ENCODE measurements at regions not wholly inside any gene's neighbourhood (a gene's known extent, or its start where the extent isn't known, plus 50 kb on each side); places are given as distances from the start of the nearest gene placed in this dataset.
"Not testable (repeated sequence)": the region's sequence is repeated elsewhere in the genome, so short reads cannot be mapped to it uniquely, and the experiment has no call there.

DNA sequence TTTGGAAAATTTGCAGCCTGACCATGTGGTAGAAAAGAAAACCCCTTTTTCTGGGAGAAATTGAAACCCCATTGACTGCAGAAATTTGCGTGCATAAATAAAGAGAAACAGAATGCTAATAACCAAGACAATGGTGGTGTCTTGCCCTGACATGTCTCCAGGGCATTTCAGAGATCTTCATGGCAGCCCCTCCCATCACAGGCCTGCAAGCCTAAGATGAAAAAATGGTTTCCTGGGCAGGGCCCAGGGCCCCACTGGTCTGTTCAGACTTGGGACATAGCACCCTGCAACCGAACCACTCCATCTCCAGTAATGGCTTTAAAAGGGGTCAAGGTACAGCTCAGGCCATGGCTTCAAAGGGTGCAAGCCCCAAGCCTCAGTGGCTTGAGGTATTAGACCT is 71.6 kb upstream of the SGIP1 start:
- DNase-seq, result no peak

DNA sequence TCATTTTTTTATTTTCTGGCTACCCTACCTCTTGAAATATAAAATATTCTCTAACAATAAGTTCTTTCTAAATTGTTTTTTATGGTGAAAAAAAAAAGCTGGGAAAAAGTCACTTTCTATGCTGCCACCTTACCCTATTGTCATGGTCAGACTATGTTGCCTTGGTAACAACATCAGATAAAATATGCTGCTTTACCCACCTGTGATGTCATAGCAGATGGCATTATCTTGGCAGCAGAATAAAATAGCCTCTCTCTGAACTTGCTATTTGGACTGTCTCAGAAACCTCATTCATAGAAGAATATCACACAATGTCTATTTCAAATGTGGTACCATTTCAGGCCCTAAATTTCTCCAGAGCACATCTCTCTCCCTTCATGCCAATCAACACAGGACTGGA is 69.6 kb upstream of the SGIP1 start:
- no peak for DNase-seq

DNA sequence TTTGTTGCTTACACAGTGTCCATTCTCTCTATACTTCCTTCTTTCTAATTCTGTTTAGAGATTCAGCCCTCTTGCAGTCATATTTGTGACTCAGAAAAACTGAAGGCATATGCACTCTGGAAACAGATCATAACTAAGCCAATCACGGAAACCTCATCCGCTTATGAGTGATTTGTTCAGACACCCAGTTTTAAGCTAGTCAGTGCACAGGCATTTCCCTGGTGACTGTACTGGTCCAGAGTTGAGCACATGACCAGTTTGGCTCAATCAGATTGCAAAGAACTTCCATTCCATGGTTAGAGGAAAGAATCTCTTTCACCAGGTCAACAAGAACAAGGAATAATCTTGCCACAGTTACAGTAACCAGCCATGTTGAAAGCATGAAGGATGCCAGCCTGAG is 69.2 kb upstream of the SGIP1 start:
- DNase-seq, result no peak

DNA sequence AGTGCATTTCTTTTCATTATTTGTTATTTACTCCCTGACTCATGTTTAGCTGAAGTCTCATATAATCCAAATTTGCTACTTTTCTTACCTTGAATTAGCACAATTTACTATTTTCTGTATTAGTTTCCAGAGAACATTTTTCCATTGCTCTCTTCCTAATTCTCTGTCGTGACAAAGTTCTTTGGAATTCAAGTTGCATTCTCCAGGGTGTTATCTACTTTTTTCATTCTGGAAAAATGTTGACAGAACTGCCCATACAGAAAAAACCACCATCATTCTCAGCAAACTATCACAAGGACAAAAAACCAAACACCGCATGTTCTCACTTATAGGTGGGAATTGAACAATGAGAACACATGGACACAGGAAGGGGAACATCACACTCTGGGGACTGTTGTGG is 67.3 kb upstream of the SGIP1 start:
- not testable (repeated sequence) for DNase-seq

DNA sequence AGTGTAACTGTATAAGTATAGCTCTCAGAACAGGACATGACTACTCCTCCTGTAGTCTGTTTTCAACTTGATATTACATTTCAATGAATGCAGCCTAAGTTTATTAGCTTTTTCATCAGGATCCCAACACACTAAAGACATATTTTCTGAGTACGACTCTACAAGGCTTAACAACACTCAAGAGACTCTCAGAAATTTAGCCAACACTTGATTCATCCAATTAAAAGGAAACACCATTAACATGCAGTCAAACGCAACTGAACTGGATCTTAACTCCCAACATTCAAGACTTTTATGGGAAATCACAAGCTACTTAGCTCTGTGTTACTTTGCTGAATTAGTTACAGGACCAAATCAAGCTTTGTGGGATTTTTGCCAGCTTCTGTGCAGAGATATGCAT is 65.2 kb upstream of the SGIP1 start:
- no peak for DNase-seq

DNA sequence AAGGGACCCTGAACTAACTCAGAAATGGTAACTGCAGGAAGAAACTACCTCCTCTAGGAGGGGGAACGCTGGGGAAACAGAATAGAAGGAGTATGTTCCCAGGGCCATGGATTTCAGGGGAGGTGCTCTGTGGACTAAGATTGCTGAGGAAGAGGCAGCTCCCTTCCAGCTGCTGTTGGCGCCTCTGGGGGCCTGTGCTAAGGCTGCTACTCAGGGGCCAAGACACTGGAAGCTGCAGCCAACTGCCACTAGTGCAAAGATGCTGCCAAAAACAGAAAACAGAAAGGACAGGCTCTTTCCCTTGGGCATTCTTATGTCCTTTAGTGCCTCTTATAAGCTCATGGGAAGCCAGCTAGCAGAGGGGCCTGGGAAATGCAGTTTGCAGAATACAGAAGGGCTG is 58.0 kb upstream of the SGIP1 start:
- DNase-seq, result no peak

DNA sequence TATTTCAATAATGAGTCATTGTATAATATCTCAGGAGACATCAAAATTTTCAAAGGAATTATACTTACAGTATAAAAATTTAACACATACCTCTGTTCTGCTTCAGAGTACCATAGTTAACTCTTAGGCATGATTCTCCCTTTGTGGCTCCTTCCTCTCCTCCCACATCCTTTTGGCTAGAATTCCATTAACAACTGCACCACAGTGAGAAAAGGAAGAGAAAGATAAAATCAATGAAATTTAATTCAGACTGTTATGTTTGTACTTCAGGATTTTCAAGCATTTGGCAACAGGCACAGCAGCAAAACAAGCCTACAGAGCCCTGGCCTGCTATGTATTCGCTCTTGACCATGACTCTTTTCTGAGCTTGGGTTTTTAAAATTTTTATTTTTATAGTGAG is 57.2 kb upstream of the SGIP1 start:
- no peak for DNase-seq

DNA sequence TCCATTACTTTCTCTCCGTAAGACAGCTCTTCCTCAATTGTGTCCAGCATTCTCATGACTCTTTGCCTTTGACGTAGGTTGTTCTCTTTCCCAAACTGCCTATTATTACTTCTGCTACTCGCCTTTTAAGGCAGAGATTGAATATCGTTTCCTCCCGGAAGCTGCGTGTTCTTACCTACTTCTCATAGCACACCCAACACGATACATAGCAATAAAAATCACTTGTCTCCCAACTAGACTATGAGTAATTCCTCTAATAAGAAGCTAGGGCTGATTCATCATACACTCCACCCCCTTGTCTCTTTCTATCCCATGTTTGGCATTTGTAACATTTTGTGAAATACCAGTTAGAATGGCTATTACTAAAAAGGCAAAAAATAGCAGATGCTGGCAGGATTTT is 55.8 kb upstream of the SGIP1 start:
- no peak for DNase-seq

DNA sequence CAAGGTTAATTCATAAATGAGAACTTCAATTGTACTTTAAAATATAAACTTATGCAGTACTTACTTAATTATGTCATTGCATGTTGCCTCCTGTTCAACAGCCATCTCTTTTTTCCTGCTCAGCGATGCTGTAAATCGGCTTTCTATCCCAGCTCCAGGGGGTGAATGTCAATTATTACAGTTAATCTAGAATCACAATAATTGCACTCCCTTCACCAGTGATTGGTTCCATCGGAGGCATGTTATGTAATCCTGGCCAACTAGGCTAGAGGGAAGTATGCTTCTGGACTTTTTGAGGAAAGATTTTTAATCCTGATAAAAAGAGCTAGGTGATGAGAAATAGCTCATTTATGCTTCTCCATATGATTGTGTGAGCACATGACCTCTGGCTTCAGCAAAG is 53.8 kb upstream of the SGIP1 start:
- DNase-seq, result no peak

DNA sequence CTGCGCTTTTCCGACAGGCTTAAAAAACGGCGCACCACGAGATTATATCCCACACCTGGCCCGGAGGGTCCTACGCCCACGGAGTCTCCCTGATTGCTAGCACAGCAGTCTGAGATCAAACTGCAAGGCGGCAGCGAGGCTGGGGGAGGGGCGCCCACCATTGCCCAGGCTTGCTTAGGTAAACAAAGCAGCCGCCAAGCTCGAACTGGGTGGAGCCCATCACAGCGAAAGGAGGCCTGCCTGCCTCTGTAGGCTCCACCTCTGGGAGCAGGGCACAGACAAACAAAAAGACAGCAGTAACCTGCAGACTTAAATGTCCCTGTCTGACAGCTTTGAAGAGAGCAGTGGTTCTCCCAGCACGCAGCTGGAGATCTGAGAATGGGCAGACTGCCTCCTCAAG is 52.7 kb upstream of the SGIP1 start:
- DNase-seq, result not testable (repeated sequence)

Data from CD4-positive, alpha-beta T cell treated with Interleukin-21 for 1 hour (primary cell).